ENCODE measurements at regions not wholly inside any gene's neighbourhood (a gene's known extent, or its start where the extent isn't known, plus 50 kb on each side); places are given as distances from the start of the nearest gene placed in this dataset.

- no peak for DNase-seq (ENCODE audit: low spot score)
These were observed 459.2 kb downstream of the ARHGEF28 start for GRCh38 chr5:74085186-74085585.

- DNase-seq (ENCODE audit: low spot score): no peak
These were observed 457.2 kb downstream of the ARHGEF28 start for GRCh38 chr5:74083096-74083791.

GRCh38 chr5:74082512-74083055 is 456.6 kb downstream of the ARHGEF28 start:
- no peak for DNase-seq (ENCODE audit: low spot score)

- no peak for DNase-seq (ENCODE audit: low spot score)
These were observed 455.1 kb downstream of the ARHGEF28 start for GRCh38 chr5:74081126-74081525.

GRCh38 chr5:74079971-74080556 is 454.1 kb downstream of the ARHGEF28 start:
- no peak for DNase-seq (ENCODE audit: low spot score)

GRCh38 chr5:74075501-74076484 is 449.8 kb downstream of the ARHGEF28 start:
- no peak for DNase-seq (ENCODE audit: low spot score)

- DNase-seq (ENCODE audit: low spot score): no peak
These were observed 448.1 kb downstream of the ARHGEF28 start for GRCh38 chr5:74074111-74074510.

- DNase-seq (ENCODE audit: low spot score): no peak
These were observed 447.3 kb downstream of the ARHGEF28 start for GRCh38 chr5:74073257-74073656.

GRCh38 chr5:74072646-74073045 is 446.6 kb downstream of the ARHGEF28 start:
- no peak for DNase-seq (ENCODE audit: low spot score)

GRCh38 chr5:74070766-74071165 is 444.8 kb downstream of the ARHGEF28 start:
- no peak for DNase-seq (ENCODE audit: low spot score)

GRCh38 chr5:74069741-74070140 is 443.7 kb downstream of the ARHGEF28 start:
- no peak for DNase-seq (ENCODE audit: low spot score)

- DNase-seq (ENCODE audit: low spot score): no peak
These were observed 441.9 kb downstream of the ARHGEF28 start for GRCh38 chr5:74067748-74068541.

GRCh38 chr5:74064911-74065310 is 438.9 kb downstream of the ARHGEF28 start:
- no peak for DNase-seq (ENCODE audit: low spot score)

GRCh38 chr5:74064225-74064624 is 438.2 kb downstream of the ARHGEF28 start:
- no peak for DNase-seq (ENCODE audit: low spot score)

- DNase-seq (ENCODE audit: low spot score): peak; percentile 9
These were observed 437.8 kb downstream of the ARHGEF28 start for GRCh38 chr5:74063821-74064220.

- DNase-seq (ENCODE audit: low spot score): no peak
These were observed 437.4 kb downstream of the ARHGEF28 start for GRCh38 chr5:74063346-74063745.

- no peak for DNase-seq (ENCODE audit: low spot score)
These were observed 435.3 kb downstream of the ARHGEF28 start for GRCh38 chr5:74061292-74061691.

GRCh38 chr5:74059706-74060105 is 433.7 kb downstream of the ARHGEF28 start:
- DNase-seq (ENCODE audit: low spot score): no peak

- DNase-seq (ENCODE audit: low spot score): peak; percentile 44
These were observed 430.8 kb downstream of the ARHGEF28 start for GRCh38 chr5:74056789-74057164.

- no peak for DNase-seq (ENCODE audit: low spot score)
These were observed 430.3 kb downstream of the ARHGEF28 start for GRCh38 chr5:74056107-74056788.

GRCh38 chr5:74055486-74056106 is 429.6 kb downstream of the ARHGEF28 start:
- DNase-seq (ENCODE audit: low spot score): no peak

Measured in RKO (cell line).